NCI-H1092 (cell line): ENCODE measurements at regions not wholly inside any gene's neighbourhood (a gene's known extent, or its start where the extent isn't known, plus 50 kb on each side); places are given as distances from the start of the nearest gene placed in this dataset.
"Not testable (repeated sequence)": the region's sequence is repeated elsewhere in the genome, so short reads cannot be mapped to it uniquely, and the experiment has no call there.

ENCODE experiments used
- DNase-seq: peaks from one replicate; lab custom pipeline; 2025; lab: John Stamatoyannopoulos, UW

DNA sequence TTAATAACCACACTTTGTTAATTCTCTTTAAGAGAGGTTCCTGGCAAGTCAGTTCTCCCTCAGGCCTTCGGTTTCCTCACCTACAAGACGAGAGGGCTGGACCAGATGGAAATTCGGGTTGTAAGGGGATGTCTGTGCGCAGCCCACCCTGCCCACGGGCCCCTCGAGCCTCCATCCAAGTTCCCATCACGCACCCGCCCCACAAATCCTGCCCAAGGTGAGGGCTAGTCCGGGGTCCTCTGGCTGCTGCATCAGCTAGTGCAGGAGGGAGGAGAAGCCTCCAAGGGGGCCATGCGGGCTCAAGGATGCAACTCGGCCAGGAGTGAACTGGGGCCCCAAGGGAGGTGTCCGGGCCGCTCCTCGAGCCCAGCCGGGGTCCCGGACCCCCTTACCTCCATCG is 169.6 kb upstream of the TP53TG3 start:
- DNase-seq, result not testable (repeated sequence)

GRCh38 chr16:32842844-32843243 is 166.9 kb upstream of the TP53TG3 start:
- not testable (repeated sequence) for DNase-seq

- DNase-seq, result not testable (repeated sequence)
These were observed 131.3 kb upstream of the TP53TG3 start for GRCh38 chr16:32807280-32807679.

DNA sequence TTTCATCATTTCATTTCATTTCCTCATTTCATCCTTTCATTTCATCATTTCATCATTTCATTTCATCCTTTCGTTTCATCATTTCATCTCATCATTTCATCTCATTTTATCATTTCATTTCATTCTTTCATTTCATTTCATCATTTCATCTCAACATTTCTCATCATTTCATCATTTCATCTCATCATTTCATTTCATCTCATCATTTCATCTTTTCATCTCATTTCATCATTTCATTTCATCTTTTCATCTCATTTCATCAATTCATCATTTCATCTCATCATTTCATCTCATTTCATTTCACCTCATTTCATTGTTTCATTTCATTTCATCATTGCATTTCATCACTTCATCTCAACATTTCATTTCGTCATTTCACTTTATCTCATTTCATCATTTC is 129.7 kb upstream of the TP53TG3 start:
- not testable (repeated sequence) for DNase-seq
